ENCODE measurements at regions not wholly inside any gene's neighbourhood (a gene's known extent, or its start where the extent isn't known, plus 50 kb on each side); places are given as distances from the start of the nearest gene placed in this dataset.

- no peak for DNase-seq (ENCODE audit: low read depth in 6 of 9, low spot score in 9 of 9)
- no peak overlapping the region for H3K4me3 ChIP-seq (ENCODE audit: low read length in 2 of 2)
Observed at GRCh38 chr9:121560921-121561320, 61.3 kb upstream of the GGTA1 start.

GRCh38 chr9:121561385-121562222, 62.0 kb upstream of the GGTA1 start:
- no peaks in the 10 kb centered on the region for H3K36me3 ChIP-seq (ENCODE audit: control insufficient read depth in 2 of 2, insufficient read depth in 2 of 2, low read length in 1 of 2)
- H3K4me3 ChIP-seq (ENCODE audit: low read length in 2 of 2): no peak overlapping the region
- H3K9me3 ChIP-seq (ENCODE audit: control insufficient read depth in 2 of 2, insufficient read depth in 1 of 2, low read length in 1 of 2): no peaks in the 10 kb centered on the region
- WGBS: 97% methylated on average over 7 of the region's 7 CpGs
- DNase-seq (ENCODE audit: low read depth in 6 of 9, low spot score in 9 of 9): no peak
- H3K27me3 ChIP-seq (ENCODE audit: control insufficient read depth in 2 of 2, insufficient read depth in 1 of 2, low read length in 1 of 2): peaks cover 0 to 8% of the 10 kb centered on the region in 2 donors
- peaks cover 0 to 18% of the 10 kb centered on the region in 2 donors for H3K4me1 ChIP-seq (ENCODE audit: control insufficient read depth in 2 of 2, insufficient read depth in 2 of 2, low read length in 2 of 2)
- H3K27ac ChIP-seq (ENCODE audit: low read depth in 1 of 2, low read length in 1 of 2): peak overlapping the region in 1 of 2 donors; percentile 12

More at GRCh38 chr9:121560921-121561320, 61.3 kb upstream of the GGTA1 start:
- H3K27ac ChIP-seq (ENCODE audit: low read depth in 1 of 2, low read length in 1 of 2): no peak overlapping the region
- peaks cover 0 to 6% of the 10 kb centered on the region in 2 donors for H3K27me3 ChIP-seq (ENCODE audit: control insufficient read depth in 2 of 2, insufficient read depth in 1 of 2, low read length in 1 of 2)
- WGBS: 96% methylated on average over 11 of the region's 11 CpGs
- H3K4me1 ChIP-seq (ENCODE audit: control insufficient read depth in 2 of 2, insufficient read depth in 2 of 2, low read length in 2 of 2): peaks cover 0 to 18% of the 10 kb centered on the region in 2 donors
- no peaks in the 10 kb centered on the region for H3K36me3 ChIP-seq (ENCODE audit: control insufficient read depth in 2 of 2, insufficient read depth in 2 of 2, low read length in 1 of 2)
- H3K9me3 ChIP-seq (ENCODE audit: control insufficient read depth in 2 of 2, insufficient read depth in 1 of 2, low read length in 1 of 2): no peaks in the 10 kb centered on the region

GRCh38 chr9:121562301-121562700, 62.7 kb upstream of the GGTA1 start:
- H3K27ac ChIP-seq (ENCODE audit: low read depth in 1 of 2, low read length in 1 of 2): peak overlapping the region in 1 of 2 donors; percentile 12
- no peaks in the 10 kb centered on the region for H3K9me3 ChIP-seq (ENCODE audit: control insufficient read depth in 2 of 2, insufficient read depth in 1 of 2, low read length in 1 of 2)
- DNase-seq (ENCODE audit: low read depth in 6 of 9, low spot score in 9 of 9): no peak
- no peak overlapping the region for H3K4me3 ChIP-seq (ENCODE audit: low read length in 2 of 2)
- H3K36me3 ChIP-seq (ENCODE audit: control insufficient read depth in 2 of 2, insufficient read depth in 2 of 2, low read length in 1 of 2): no peaks in the 10 kb centered on the region
- peaks cover 0 to 16% of the 10 kb centered on the region in 2 donors for H3K4me1 ChIP-seq (ENCODE audit: control insufficient read depth in 2 of 2, insufficient read depth in 2 of 2, low read length in 2 of 2)
- peaks cover 0 to 10% of the 10 kb centered on the region in 2 donors for H3K27me3 ChIP-seq (ENCODE audit: control insufficient read depth in 2 of 2, insufficient read depth in 1 of 2, low read length in 1 of 2)
- 95% methylated on average over 6 of the region's 6 CpGs for WGBS

- 97% methylated on average over 8 of the region's 8 CpGs for WGBS
- Histone ChIP-seq H3K4me3 (ENCODE audit: low read length in 2 of 2) (no peak overlapping the region), H3K27ac (ENCODE audit: low read depth in 1 of 2, low read length in 1 of 2) (no peak overlapping the region), H3K27me3 (ENCODE audit: control insufficient read depth in 2 of 2, insufficient read depth in 1 of 2, low read length in 1 of 2) (peaks cover 0 to 3% of the 10 kb centered on the region in 2 donors), H3K4me1 (ENCODE audit: control insufficient read depth in 2 of 2, insufficient read depth in 2 of 2, low read length in 2 of 2) (peaks cover 0 to 5% of the 10 kb centered on the region in 2 donors), H3K36me3 (ENCODE audit: control insufficient read depth in 2 of 2, insufficient read depth in 2 of 2, low read length in 1 of 2) (no peaks in the 10 kb centered on the region), H3K9me3 (ENCODE audit: control insufficient read depth in 2 of 2, insufficient read depth in 1 of 2, low read length in 1 of 2) (no peaks in the 10 kb centered on the region)
- no peak for DNase-seq (ENCODE audit: low read depth in 6 of 9, low spot score in 9 of 9)
Observed at GRCh38 chr9:121563425-121563824, 63.8 kb upstream of the GGTA1 start.

- DNase-seq (ENCODE audit: low read depth in 6 of 9, low spot score in 9 of 9): no peak
- no peaks in the 10 kb centered on the region for H3K36me3 ChIP-seq (ENCODE audit: control insufficient read depth in 2 of 2, insufficient read depth in 2 of 2, low read length in 1 of 2)
- H3K4me3 ChIP-seq (ENCODE audit: low read length in 2 of 2): no peak overlapping the region
- H3K9me3 ChIP-seq (ENCODE audit: control insufficient read depth in 2 of 2, insufficient read depth in 1 of 2, low read length in 1 of 2): no peaks in the 10 kb centered on the region
- H3K27ac ChIP-seq (ENCODE audit: low read depth in 1 of 2, low read length in 1 of 2): no peak overlapping the region
- no peaks in the 10 kb centered on the region for H3K4me1 ChIP-seq (ENCODE audit: control insufficient read depth in 2 of 2, insufficient read depth in 2 of 2, low read length in 2 of 2)
- H3K27me3 ChIP-seq (ENCODE audit: control insufficient read depth in 2 of 2, insufficient read depth in 1 of 2, low read length in 1 of 2): peaks cover 0 to 3% of the 10 kb centered on the region in 2 donors
- WGBS: 96% methylated on average over 7 of the region's 7 CpGs
Observed at GRCh38 chr9:121563881-121564460, 64.3 kb upstream of the GGTA1 start.

GRCh38 chr9:121564504-121565260, 65.0 kb upstream of the GGTA1 start:
- Histone ChIP-seq H3K9me3 (ENCODE audit: control insufficient read depth in 2 of 2, insufficient read depth in 1 of 2, low read length in 1 of 2) (no peaks in the 10 kb centered on the region), H3K27me3 (ENCODE audit: control insufficient read depth in 2 of 2, insufficient read depth in 1 of 2, low read length in 1 of 2) (peaks cover 0 to 3% of the 10 kb centered on the region in 2 donors), H3K36me3 (ENCODE audit: control insufficient read depth in 2 of 2, insufficient read depth in 2 of 2, low read length in 1 of 2) (no peaks in the 10 kb centered on the region), H3K4me3 (ENCODE audit: low read length in 2 of 2) (no peak overlapping the region), H3K4me1 (ENCODE audit: control insufficient read depth in 2 of 2, insufficient read depth in 2 of 2, low read length in 2 of 2) (no peaks in the 10 kb centered on the region), H3K27ac (ENCODE audit: low read depth in 1 of 2, low read length in 1 of 2) (no peak overlapping the region)
- no peak for DNase-seq (ENCODE audit: low read depth in 6 of 9, low spot score in 9 of 9)
- WGBS: 95% methylated on average over 11 of the region's 11 CpGs

GRCh38 chr9:121566481-121567465, 67.1 kb upstream of the GGTA1 start:
- Histone ChIP-seq H3K9me3 (ENCODE audit: control insufficient read depth in 2 of 2, insufficient read depth in 1 of 2, low read length in 1 of 2) (no peaks in the 10 kb centered on the region), H3K4me1 (ENCODE audit: control insufficient read depth in 2 of 2, insufficient read depth in 2 of 2, low read length in 2 of 2) (no peaks in the 10 kb centered on the region), H3K27ac (ENCODE audit: low read depth in 1 of 2, low read length in 1 of 2) (peak overlapping the region in 1 of 2 donors; percentile 17), H3K4me3 (ENCODE audit: low read length in 2 of 2) (no peak overlapping the region), H3K36me3 (ENCODE audit: control insufficient read depth in 2 of 2, insufficient read depth in 2 of 2, low read length in 1 of 2) (no peaks in the 10 kb centered on the region), H3K27me3 (ENCODE audit: control insufficient read depth in 2 of 2, insufficient read depth in 1 of 2, low read length in 1 of 2) (peaks cover 0 to 3% of the 10 kb centered on the region in 2 donors)
- 92% methylated on average over 27 of the region's 27 CpGs for WGBS
- DNase-seq (ENCODE audit: low read depth in 6 of 9, low spot score in 9 of 9): no peak

GRCh38 chr9:121567500-121568342, 68.1 kb upstream of the GGTA1 start:
- no peak for DNase-seq (ENCODE audit: low read depth in 6 of 9, low spot score in 9 of 9)

More at GRCh38 chr9:121567500-121568342, 68.1 kb upstream of the GGTA1 start:
- Histone ChIP-seq H3K4me1 (ENCODE audit: control insufficient read depth in 2 of 2, insufficient read depth in 2 of 2, low read length in 2 of 2) (no peaks in the 10 kb centered on the region), H3K36me3 (ENCODE audit: control insufficient read depth in 2 of 2, insufficient read depth in 2 of 2, low read length in 1 of 2) (no peaks in the 10 kb centered on the region), H3K9me3 (ENCODE audit: control insufficient read depth in 2 of 2, insufficient read depth in 1 of 2, low read length in 1 of 2) (no peaks in the 10 kb centered on the region), H3K27ac (ENCODE audit: low read depth in 1 of 2, low read length in 1 of 2) (peak overlapping the region in 1 of 2 donors; percentile 26), H3K27me3 (ENCODE audit: control insufficient read depth in 2 of 2, insufficient read depth in 1 of 2, low read length in 1 of 2) (peaks cover 0 to 3% of the 10 kb centered on the region in 2 donors), H3K4me3 (ENCODE audit: low read length in 2 of 2) (no peak overlapping the region)
- WGBS: 74% methylated on average over 19 of the region's 19 CpGs

Measured in thymus (tissue), 11 donors.